ENCODE measurements at regions not wholly inside any gene's neighbourhood (a gene's known extent, or its start where the extent isn't known, plus 50 kb on each side); places are given as distances from the start of the nearest gene placed in this dataset.

- DNase-seq (ENCODE audit: low spot score), result no peak
Measured at GRCh38 chr3:43950775-43951174, 260.0 kb downstream of the ABHD5 start.

- DNase-seq (ENCODE audit: low spot score), result no peak
Measured at GRCh38 chr3:43951813-43952212, 261.1 kb downstream of the ABHD5 start.

- no peak for DNase-seq (ENCODE audit: low spot score)
Measured at GRCh38 chr3:43953380-43953779, 262.6 kb downstream of the ABHD5 start.

GRCh38 chr3:43953814-43954692 lies 263.3 kb downstream of the ABHD5 start:
- DNase-seq (ENCODE audit: low spot score), result peak; percentile 93

- no peak for DNase-seq (ENCODE audit: low spot score)
Measured at GRCh38 chr3:43956945-43957344, 266.2 kb downstream of the ABHD5 start.

- no peak for DNase-seq (ENCODE audit: low spot score)
Measured at GRCh38 chr3:43957553-43957952, 266.8 kb downstream of the ABHD5 start.

GRCh38 chr3:43958005-43958770 lies 267.4 kb downstream of the ABHD5 start:
- no peak for DNase-seq (ENCODE audit: low spot score)

- DNase-seq (ENCODE audit: low spot score), result no peak
Measured at GRCh38 chr3:43958973-43959372, 268.2 kb downstream of the ABHD5 start.

- no peak for DNase-seq (ENCODE audit: low spot score)
Measured at GRCh38 chr3:43959498-43960447, 269.0 kb downstream of the ABHD5 start.

- peak; percentile 27 for DNase-seq (ENCODE audit: low spot score)
Measured at GRCh38 chr3:43960448-43960840, 269.7 kb downstream of the ABHD5 start.

GRCh38 chr3:43962043-43962442 lies 271.3 kb downstream of the ABHD5 start:
- DNase-seq (ENCODE audit: low spot score), result no peak

GRCh38 chr3:43963208-43963607 lies 272.5 kb downstream of the ABHD5 start:
- DNase-seq (ENCODE audit: low spot score), result no peak

GRCh38 chr3:43964640-43965039 lies 273.9 kb downstream of the ABHD5 start:
- DNase-seq (ENCODE audit: low spot score), result no peak

- no peak for DNase-seq (ENCODE audit: low spot score)
Measured at GRCh38 chr3:43965656-43966055, 274.9 kb downstream of the ABHD5 start.

GRCh38 chr3:43966126-43966525 lies 275.4 kb downstream of the ABHD5 start:
- DNase-seq (ENCODE audit: low spot score), result no peak

- no peak for DNase-seq (ENCODE audit: low spot score)
Measured at GRCh38 chr3:43966530-43966929, 275.2 kb upstream of the TOPAZ1 start.

GRCh38 chr3:43968465-43968864 lies 273.2 kb upstream of the TOPAZ1 start:
- no peak for DNase-seq (ENCODE audit: low spot score)

- DNase-seq (ENCODE audit: low spot score), result no peak
Measured at GRCh38 chr3:43969944-43970343, 271.7 kb upstream of the TOPAZ1 start.

- DNase-seq (ENCODE audit: low spot score), result no peak
Measured at GRCh38 chr3:43970351-43970750, 271.3 kb upstream of the TOPAZ1 start.

GRCh38 chr3:43970920-43971319 lies 270.8 kb upstream of the TOPAZ1 start:
- no peak for DNase-seq (ENCODE audit: low spot score)

GRCh38 chr3:43971486-43971885 lies 270.2 kb upstream of the TOPAZ1 start:
- DNase-seq (ENCODE audit: low spot score), result no peak

- no peak for DNase-seq (ENCODE audit: low spot score)
Measured at GRCh38 chr3:43978708-43979107, 263.0 kb upstream of the TOPAZ1 start.

All from kidney tubule cell (primary cell).